Type B pancreatic cell (in vitro differentiated cells): ENCODE measurements at regions not wholly inside any gene's neighbourhood (a gene's known extent, or its start where the extent isn't known, plus 50 kb on each side); places are given as distances from the start of the nearest gene placed in this dataset.

Experiments
- DNase-seq: peaks from one replicate; pipeline ENCODE4 v3.0.0; 2021; ENCODE audit warnings: mixed read lengths; ENCODE audit not compliant: unreplicated experiment; ENCODE audit errors: extremely low spot score
- H3K27ac Mint-ChIP-seq: 2 replicates; pipeline ENCODE4 v1.8.0; 2021; ENCODE audit warnings: mild to moderate bottlenecking, mixed read lengths
- H3K27me3 Mint-ChIP-seq: 2 replicates; pipeline ENCODE4 v1.8.0; 2021; ENCODE audit warnings: mixed read lengths
- H3K36me3 Mint-ChIP-seq: 2 replicates; pipeline ENCODE4 v1.8.0; 2021; ENCODE audit warnings: mixed read lengths
- H3K4me1 Mint-ChIP-seq: one replicate; pipeline ENCODE4 v1.8.0; 2021; ENCODE audit warnings: mixed read lengths; ENCODE audit not compliant: unreplicated experiment
- H3K4me3 Mint-ChIP-seq: 2 replicates; pipeline ENCODE4 v1.8.0; 2021; ENCODE audit warnings: mild to moderate bottlenecking, mixed read lengths
- H3K9me3 Mint-ChIP-seq: 2 replicates; pipeline ENCODE4 v1.8.0; 2021; ENCODE audit warnings: mixed read lengths
- TF ChIP-seq, protein P1 (sequence below): fragments of 200-600 bp; sonication (generic); conservative IDR thresholded peaks from 2 replicates; pipeline ENCODE4 v1.5.0; 2021; ENCODE audit warnings: antibody characterized with exemption, mild to moderate bottlenecking

DNA sequence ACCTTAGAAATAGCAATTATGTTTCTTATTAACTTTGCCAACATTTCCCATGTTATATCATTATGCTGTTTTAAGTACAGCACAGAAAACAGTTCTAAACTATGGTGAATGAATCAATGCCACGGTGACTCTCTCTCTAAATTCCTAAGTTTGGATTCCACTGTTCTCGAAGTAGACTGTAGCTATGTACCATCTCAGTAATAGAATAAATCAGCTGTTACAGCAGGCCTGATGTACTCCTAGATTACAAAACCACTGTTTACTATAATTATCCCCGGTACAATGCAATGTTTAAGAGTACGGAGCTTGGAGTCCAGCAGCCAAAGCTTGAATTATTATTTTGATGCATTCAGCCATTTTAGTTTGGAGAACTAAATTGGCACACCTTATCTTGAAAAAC, 476.3 kb upstream of the SLITRK1 start:
- no peaks in the 10 kb centered on the region for H3K9me3 Mint-ChIP-seq
- H3K27me3 Mint-ChIP-seq: no peaks in the 10 kb centered on the region
- TF ChIP-seq, protein P1, sequence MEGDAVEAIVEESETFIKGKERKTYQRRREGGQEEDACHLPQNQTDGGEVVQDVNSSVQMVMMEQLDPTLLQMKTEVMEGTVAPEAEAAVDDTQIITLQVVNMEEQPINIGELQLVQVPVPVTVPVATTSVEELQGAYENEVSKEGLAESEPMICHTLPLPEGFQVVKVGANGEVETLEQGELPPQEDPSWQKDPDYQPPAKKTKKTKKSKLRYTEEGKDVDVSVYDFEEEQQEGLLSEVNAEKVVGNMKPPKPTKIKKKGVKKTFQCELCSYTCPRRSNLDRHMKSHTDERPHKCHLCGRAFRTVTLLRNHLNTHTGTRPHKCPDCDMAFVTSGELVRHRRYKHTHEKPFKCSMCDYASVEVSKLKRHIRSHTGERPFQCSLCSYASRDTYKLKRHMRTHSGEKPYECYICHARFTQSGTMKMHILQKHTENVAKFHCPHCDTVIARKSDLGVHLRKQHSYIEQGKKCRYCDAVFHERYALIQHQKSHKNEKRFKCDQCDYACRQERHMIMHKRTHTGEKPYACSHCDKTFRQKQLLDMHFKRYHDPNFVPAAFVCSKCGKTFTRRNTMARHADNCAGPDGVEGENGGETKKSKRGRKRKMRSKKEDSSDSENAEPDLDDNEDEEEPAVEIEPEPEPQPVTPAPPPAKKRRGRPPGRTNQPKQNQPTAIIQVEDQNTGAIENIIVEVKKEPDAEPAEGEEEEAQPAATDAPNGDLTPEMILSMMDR: no peak
- no peak overlapping the region for H3K4me3 Mint-ChIP-seq
- H3K4me1 Mint-ChIP-seq: no peaks in the 10 kb centered on the region
- DNase-seq: no peak
- H3K27ac Mint-ChIP-seq: no peak overlapping the region
- no peaks in the 10 kb centered on the region for H3K36me3 Mint-ChIP-seq

- no peak overlapping the region for H3K27ac Mint-ChIP-seq
- peaks cover 4% of the 10 kb centered on the region for H3K27me3 Mint-ChIP-seq
- no peak overlapping the region for H3K4me3 Mint-ChIP-seq
- H3K36me3 Mint-ChIP-seq: no peaks in the 10 kb centered on the region
- TF ChIP-seq, protein P1: no peak
- H3K9me3 Mint-ChIP-seq: peaks cover 4% of the 10 kb centered on the region
- no peak for DNase-seq
- H3K4me1 Mint-ChIP-seq: no peaks in the 10 kb centered on the region
Measured at GRCh38 chr13:84352946-84353345, 470.7 kb upstream of the SLITRK1 start.

- no peaks in the 10 kb centered on the region for H3K4me1 Mint-ChIP-seq
- no peaks in the 10 kb centered on the region for H3K36me3 Mint-ChIP-seq
- no peak overlapping the region for H3K4me3 Mint-ChIP-seq
- H3K9me3 Mint-ChIP-seq: no peaks in the 10 kb centered on the region
- H3K27ac Mint-ChIP-seq: no peak overlapping the region
- no peak for DNase-seq
- H3K27me3 Mint-ChIP-seq: no peaks in the 10 kb centered on the region
- TF ChIP-seq, protein P1: no peak
Measured at GRCh38 chr13:84339456-84339855, 457.2 kb upstream of the SLITRK1 start.

DNA sequence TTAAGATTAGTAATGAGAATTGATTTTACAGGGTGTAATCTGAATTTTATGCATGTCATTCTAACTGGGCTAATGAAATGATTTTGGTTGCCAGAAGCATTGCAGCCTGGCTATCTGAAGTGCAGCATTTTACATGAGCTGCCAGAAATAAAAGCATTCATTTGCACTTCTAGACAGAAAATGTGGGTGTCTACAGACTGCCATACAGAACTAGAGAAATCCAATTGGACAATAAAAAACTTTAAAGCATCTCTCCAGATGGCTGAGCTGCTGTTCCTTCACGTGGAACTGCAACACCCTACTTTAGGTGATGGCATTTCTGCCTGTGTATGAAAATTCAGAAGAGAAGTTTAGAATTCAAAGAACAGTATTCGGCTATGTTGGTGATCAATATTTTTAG, 450.1 kb upstream of the SLITRK1 start:
- no peaks in the 10 kb centered on the region for H3K27me3 Mint-ChIP-seq
- H3K9me3 Mint-ChIP-seq: no peaks in the 10 kb centered on the region
- TF ChIP-seq, protein P1: no peak
- no peaks in the 10 kb centered on the region for H3K4me1 Mint-ChIP-seq
- H3K4me3 Mint-ChIP-seq: no peak overlapping the region
- H3K36me3 Mint-ChIP-seq: no peaks in the 10 kb centered on the region
- H3K27ac Mint-ChIP-seq: no peak overlapping the region
- no peak for DNase-seq

DNA sequence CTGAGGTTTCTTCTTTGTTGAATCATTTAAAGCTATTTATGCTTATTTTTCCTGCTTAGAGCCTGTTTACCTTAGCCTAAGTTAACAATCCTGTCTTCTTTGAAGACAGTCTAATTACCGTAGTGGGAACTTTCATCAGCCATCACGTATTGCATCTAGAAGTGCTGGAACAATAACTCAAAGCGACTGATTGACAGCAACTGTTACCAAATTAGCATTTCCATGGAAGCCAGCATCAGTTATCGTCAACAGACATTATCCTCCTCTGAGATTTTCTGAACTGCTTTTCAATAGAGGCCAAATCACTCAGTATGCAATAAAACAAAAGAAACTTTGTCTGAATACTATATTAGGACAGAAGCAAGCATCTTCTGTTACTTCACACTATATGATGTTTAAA, 433.3 kb upstream of the SLITRK1 start:
- Mint-ChIP-seq H3K9me3 (no peaks in the 10 kb centered on the region), H3K36me3 (no peaks in the 10 kb centered on the region), H3K27ac (no peak overlapping the region), H3K4me1 (no peaks in the 10 kb centered on the region), H3K27me3 (no peaks in the 10 kb centered on the region), H3K4me3 (no peak overlapping the region)
- DNase-seq: no peak
- TF ChIP-seq, protein P1: no peak

GRCh38 chr13:84303035-84303434, 420.8 kb upstream of the SLITRK1 start:
- Mint-ChIP-seq H3K27me3 (no peaks in the 10 kb centered on the region), H3K36me3 (no peaks in the 10 kb centered on the region), H3K9me3 (no peaks in the 10 kb centered on the region), H3K27ac (no peak overlapping the region), H3K4me1 (no peaks in the 10 kb centered on the region), H3K4me3 (no peak overlapping the region)
- no peak for DNase-seq
- TF ChIP-seq, protein P1: no peak
